Loucy (cell line): ENCODE measurements at regions not wholly inside any gene's neighbourhood (a gene's known extent, or its start where the extent isn't known, plus 50 kb on each side); places are given as distances from the start of the nearest gene placed in this dataset.

Source experiments
- CTCF ChIP-seq: fragments of 200-600 bp; sonication (generic); conservative IDR thresholded peaks from 2 replicates; pipeline ENCODE4 v1.5.1; 2014; ENCODE audit warnings: mild to moderate bottlenecking, antibody characterized with exemption, low read length
- EZH2phosphoT487 ChIP-seq: fragments of 200-600 bp; IDR thresholded peaks from 2 replicates; pipeline ENCODE4 v1.6.1; 2018; ENCODE audit warnings: antibody characterized with exemption, mild to moderate bottlenecking, moderate library complexity, borderline replicate concordance

GRCh38 chr1:22206551-22207125, 63.7 kb upstream of the WNT4 start:
- TF ChIP-seq CTCF, result no peak
- TF ChIP-seq EZH2phosphoT487, result no peak
